KMS-11 (cell line): ENCODE measurements at regions not wholly inside any gene's neighbourhood (a gene's known extent, or its start where the extent isn't known, plus 50 kb on each side); places are given as distances from the start of the nearest gene placed in this dataset.

Experiments
- H2AFZ ChIP-seq: fragments of 200-600 bp; sonication (generic); 2 replicates; pipeline ENCODE4 v1.6.1; 2016; ENCODE audit warnings: antibody characterized with exemption, mixed run types, low read depth
- H3K27ac ChIP-seq: fragments of 200-600 bp; sonication (generic); 2 replicates; pipeline ENCODE4 v1.6.1; 2016; ENCODE audit warnings: mild to moderate bottlenecking, mixed run types
- H3K27me3 ChIP-seq: fragments of 200-600 bp; sonication (generic); 2 replicates; pipeline ENCODE4 v1.6.1; 2017; ENCODE audit warnings: mild to moderate bottlenecking, low read depth, mixed run types, moderate library complexity; ENCODE audit not compliant: insufficient read depth
- H3K36me3 ChIP-seq: fragments of 200-600 bp; sonication (generic); 2 replicates; pipeline ENCODE4 v1.6.1; 2017; ENCODE audit warnings: mild to moderate bottlenecking, mixed run types; ENCODE audit not compliant: insufficient read depth
- H3K4me1 ChIP-seq: fragments of 200-600 bp; sonication (generic); 2 replicates; pipeline ENCODE4 v1.6.1; 2016; ENCODE audit warnings: mild to moderate bottlenecking, low read depth, mixed run types; ENCODE audit not compliant: poor library complexity, severe bottlenecking
- H3K4me2 ChIP-seq: fragments of 200-600 bp; sonication (generic); 2 replicates; pipeline ENCODE4 v1.7.0; 2016; ENCODE audit warnings: mild to moderate bottlenecking, mixed run types
- H3K4me3 ChIP-seq: fragments of 200-600 bp; sonication (generic); IDR thresholded peaks from 2 replicates; pipeline ENCODE4 v1.6.1; 2017; ENCODE audit warnings: low read depth, low read length, mixed read lengths; ENCODE audit not compliant: insufficient read depth
- H3K79me2 ChIP-seq: fragments of 200-600 bp; sonication (generic); 2 replicates; pipeline ENCODE4 v1.6.1; 2016; ENCODE audit warnings: low read depth, mixed run types; ENCODE audit not compliant: insufficient read depth
- H3K9ac ChIP-seq: fragments of 200-600 bp; sonication (generic); 2 replicates; pipeline ENCODE4 v1.6.1; 2016; ENCODE audit warnings: mild to moderate bottlenecking, mixed run types
- H4K20me1 ChIP-seq: fragments of 200-600 bp; sonication (generic); 2 replicates; pipeline ENCODE4 v1.6.1; 2016; ENCODE audit warnings: mild to moderate bottlenecking, mixed run types; ENCODE audit not compliant: insufficient read depth
- CTCF ChIP-seq: fragments of 200-600 bp; sonication (generic); conservative IDR thresholded peaks from 2 replicates; pipeline ENCODE4 v1.6.1; 2017; ENCODE audit warnings: low read depth, mild to moderate bottlenecking, antibody characterized with exemption, low read length, moderate library complexity, mixed read lengths

GRCh38 chr6:141242957-141243356, 889.8 kb upstream of the GJE1 start:
- H3K4me3 ChIP-seq: no peak overlapping the region
- H3K4me1 ChIP-seq: peaks cover under 1% of the 10 kb centered on the region
- no peak overlapping the region for H3K9ac ChIP-seq
- no peaks in the 10 kb centered on the region for H3K27me3 ChIP-seq
- no peak overlapping the region for H3K4me2 ChIP-seq
- H3K79me2 ChIP-seq: no peaks in the 10 kb centered on the region
- no peak overlapping the region for H2AFZ ChIP-seq
- no peak for TF ChIP-seq CTCF
- no peak overlapping the region for H3K27ac ChIP-seq
- H3K36me3 ChIP-seq: no peaks in the 10 kb centered on the region
- H4K20me1 ChIP-seq: no peaks in the 10 kb centered on the region

GRCh38 chr6:141229296-141229695, 903.4 kb upstream of the GJE1 start:
- H3K4me1 ChIP-seq: no peaks in the 10 kb centered on the region
- no peak overlapping the region for H3K27ac ChIP-seq
- no peaks in the 10 kb centered on the region for H3K36me3 ChIP-seq
- no peaks in the 10 kb centered on the region for H3K27me3 ChIP-seq
- H2AFZ ChIP-seq: no peak overlapping the region
- no peak overlapping the region for H3K4me2 ChIP-seq
- no peak overlapping the region for H3K9ac ChIP-seq
- no peaks in the 10 kb centered on the region for H3K79me2 ChIP-seq
- H3K4me3 ChIP-seq: no peak overlapping the region
- no peak for TF ChIP-seq CTCF
- H4K20me1 ChIP-seq: no peaks in the 10 kb centered on the region

- Histone ChIP-seq H3K4me1 (peaks cover 17% of the 10 kb centered on the region), H3K27ac (no peak overlapping the region), H3K36me3 (no peaks in the 10 kb centered on the region), H3K79me2 (no peaks in the 10 kb centered on the region), H3K9ac (no peak overlapping the region), H4K20me1 (no peaks in the 10 kb centered on the region), H3K4me3 (no peak overlapping the region), H3K27me3 (no peaks in the 10 kb centered on the region), H2AFZ (no peak overlapping the region), H3K4me2 (no peak overlapping the region)
- no peak for TF ChIP-seq CTCF
These were observed 914.1 kb upstream of the GJE1 start for GRCh38 chr6:141218583-141218982.

- Histone ChIP-seq H3K4me3 (no peak overlapping the region), H4K20me1 (no peaks in the 10 kb centered on the region), H3K9ac (no peak overlapping the region), H3K79me2 (no peaks in the 10 kb centered on the region), H3K4me1 (peaks cover 17% of the 10 kb centered on the region), H3K27ac (no peak overlapping the region), H3K27me3 (no peaks in the 10 kb centered on the region), H3K36me3 (no peaks in the 10 kb centered on the region), H2AFZ (no peak overlapping the region), H3K4me2 (no peak overlapping the region)
- TF ChIP-seq CTCF: no peak
These were observed 916.0 kb upstream of the GJE1 start for GRCh38 chr6:141216726-141217125.
